Mucosa of descending colon (tissue), 3 donors: ENCODE measurements at regions not wholly inside any gene's neighbourhood (a gene's known extent, or its start where the extent isn't known, plus 50 kb on each side); places are given as distances from the start of the nearest gene placed in this dataset.

Source experiments
- ATAC-seq: fragments of 200-7000 bp; cut with Tn5 transposase; one replicate; pipeline ENCODE4 v1.9.1; 2020; ENCODE audit warnings: mild to moderate bottlenecking, moderate library complexity
- DNase-seq, 3 donors: peaks; one replicate each; pipeline ENCODE4 v3.0.0-alpha.2; 2020
- H3K36me3 ChIP-seq: fragments of 200-600 bp; one replicate; pipeline ENCODE4 v1.8.0; 2021; ENCODE audit warnings: low read depth, mild to moderate bottlenecking
- H3K4me1 ChIP-seq: fragments of 200-600 bp; one replicate; pipeline ENCODE4 v1.8.0; 2021; ENCODE audit warnings: low read depth, mild to moderate bottlenecking
- H3K4me3 ChIP-seq: fragments of 200-600 bp; one replicate; pipeline ENCODE4 v1.8.0; 2021; ENCODE audit warnings: mild to moderate bottlenecking
- H3K9me3 ChIP-seq: fragments of 200-600 bp; one replicate; pipeline ENCODE4 v1.8.0; 2021; ENCODE audit warnings: mild to moderate bottlenecking
- CTCF ChIP-seq: fragments of 200-600 bp; IDR thresholded peaks from one replicate; pipeline ENCODE4 v1.8.0; 2022; ENCODE audit warnings: antibody characterized with exemption, mild to moderate bottlenecking
- intact Hi-C, 2 donors: fragments of 100-400 bp; cut with DNase I in 1 of 2; cut with micrococcal nuclease in 1 of 2; formaldehyde crosslinking; loops; one replicate each; pipeline versions ENCODE4 v1.11.0 to v1.11.1; 2022; cut with DNase I, micrococcal nuclease
- donor health status: DM: no; HTN: no; CAD: no; lungs with moderate emphysema.
- donor health status: DM: no; HTN: no; CAD: no.
- donor health status: DM: no; HTN: yes; CAD: no.

- Histone ChIP-seq H3K36me3 (no peaks in the 10 kb centered on the region), H3K9me3 (no peaks in the 10 kb centered on the region), H3K4me3 (no peak overlapping the region), H3K4me1 (no peaks in the 10 kb centered on the region)
- intact Hi-C loops, result loop anchor here in 1 of 2 donors (5.0 kb wide), 1 partner anchor 190 kb away; no protein-coding TSS in a partner anchor
- no peak for TF ChIP-seq CTCF
- ATAC-seq (no peak), DNase-seq (no peak)
Observed at GRCh38 chr2:138182250-138182936, 218.1 kb downstream of the HNMT start.

GRCh38 chr2:138182937-138183312, 218.7 kb downstream of the HNMT start:
- intact Hi-C loops, result loop anchor here in 1 of 2 donors (5.0 kb wide), 1 partner anchor 189 kb away; no protein-coding TSS in a partner anchor
- TF ChIP-seq CTCF, result no peak
- no peaks in the 10 kb centered on the region for H3K36me3 ChIP-seq
- H3K4me3 ChIP-seq, result no peak overlapping the region
- no peaks in the 10 kb centered on the region for H3K4me1 ChIP-seq
- DNase-seq (no peak), ATAC-seq (no peak)
- H3K9me3 ChIP-seq, result no peaks in the 10 kb centered on the region

GRCh38 chr2:138183705-138184104, 219.4 kb downstream of the HNMT start:
- no peak for TF ChIP-seq CTCF
- intact Hi-C loops, result loop anchor here in 1 of 2 donors (5.0 kb wide), 1 partner anchor 189 kb away; no protein-coding TSS in a partner anchor
- H3K4me3 ChIP-seq, result no peak overlapping the region
- no peaks in the 10 kb centered on the region for H3K36me3 ChIP-seq
- no peak for DNase-seq
- no peak for ATAC-seq
- H3K9me3 ChIP-seq, result no peaks in the 10 kb centered on the region
- no peaks in the 10 kb centered on the region for H3K4me1 ChIP-seq

GRCh38 chr2:138184428-138184827, 220.2 kb downstream of the HNMT start:
- DNase-seq (no peak), ATAC-seq (no peak)
- Histone ChIP-seq H3K4me1 (no peaks in the 10 kb centered on the region), H3K4me3 (no peak overlapping the region), H3K9me3 (no peaks in the 10 kb centered on the region), H3K36me3 (no peaks in the 10 kb centered on the region)
- intact Hi-C loops, result loop anchor here in 1 of 2 donors (5.0 kb wide), 1 partner anchor 188 kb away; no protein-coding TSS in a partner anchor
- TF ChIP-seq CTCF, result no peak

- H3K4me1 ChIP-seq, result no peaks in the 10 kb centered on the region
Observed at GRCh38 chr2:138185827-138186226, 221.6 kb downstream of the HNMT start.

More at GRCh38 chr2:138185827-138186226, 221.6 kb downstream of the HNMT start:
- TF ChIP-seq CTCF, result no peak
- no peak overlapping the region for H3K4me3 ChIP-seq
- DNase-seq (no peak), ATAC-seq (no peak)
- H3K36me3 ChIP-seq, result no peaks in the 10 kb centered on the region
- intact Hi-C loops, result no loop called here
- H3K9me3 ChIP-seq, result no peaks in the 10 kb centered on the region
